Smooth muscle cell (in vitro differentiated cells): ENCODE measurements at regions not wholly inside any gene's neighbourhood (a gene's known extent, or its start where the extent isn't known, plus 50 kb on each side); places are given as distances from the start of the nearest gene placed in this dataset.
"Not testable (repeated sequence)": the region's sequence is repeated elsewhere in the genome, so short reads cannot be mapped to it uniquely, and the experiment has no call there.

Experiments
- DNase-seq: peaks from one replicate; lab custom pipeline; 2025; ENCODE audit not compliant: unreplicated experiment; lab: John Stamatoyannopoulos, UW
- H2AFZ ChIP-seq: fragments of 200-600 bp; sonication (generic); 2 replicates; pipeline ENCODE4 v1.6.0; 2016; ENCODE audit warnings: antibody characterized with exemption, low read depth, mild to moderate bottlenecking
- H3F3A ChIP-seq: fragments of 200-600 bp; sonication (generic); 2 replicates; pipeline ENCODE4 v1.6.0; 2017; ENCODE audit warnings: antibody characterized with exemption, low read depth
- H3K27ac ChIP-seq: fragments of 200-600 bp; sonication (generic); 2 replicates; pipeline ENCODE4 v1.5.1; 2016; ENCODE audit warnings: low read depth, mild to moderate bottlenecking
- H3K27me3 ChIP-seq: fragments of 200-600 bp; sonication (generic); 2 replicates; pipeline ENCODE4 v1.6.1; 2016; ENCODE audit warnings: low read depth, mild to moderate bottlenecking
- H3K36me3 ChIP-seq: fragments of 200-600 bp; sonication (generic); 2 replicates; pipeline ENCODE4 v1.5.1; 2016; ENCODE audit warnings: low read depth
- H3K4me1 ChIP-seq: fragments of 200-600 bp; sonication (generic); 2 replicates; pipeline ENCODE4 v1.5.1; 2016; ENCODE audit warnings: low read depth
- H3K4me2 ChIP-seq: fragments of 200-600 bp; sonication (generic); 2 replicates; pipeline ENCODE4 v1.6.0; 2016; ENCODE audit warnings: mild to moderate bottlenecking
- H3K4me3 ChIP-seq: fragments of 200-600 bp; sonication (generic); 2 replicates; pipeline ENCODE4 v1.5.1; 2016; ENCODE audit warnings: mild to moderate bottlenecking
- H3K79me2 ChIP-seq: fragments of 200-600 bp; sonication (generic); 2 replicates; pipeline ENCODE4 v1.6.0; 2016; ENCODE audit warnings: low read depth, mild to moderate bottlenecking
- H3K9ac ChIP-seq: fragments of 200-600 bp; sonication (generic); 2 replicates; pipeline ENCODE4 v1.6.0; 2016; ENCODE audit warnings: low read depth
- H3K9me3 ChIP-seq: fragments of 200-600 bp; sonication (generic); replicated peaks from 2 replicates; pipeline ENCODE4 v1.5.1; 2016; ENCODE audit warnings: low read depth
- H4K20me1 ChIP-seq: fragments of 200-600 bp; sonication (generic); 2 replicates; pipeline ENCODE4 v1.6.0; 2016; ENCODE audit warnings: low read depth
- CTCF ChIP-seq: fragments of 200-600 bp; sonication (generic); IDR thresholded peaks from 2 replicates; pipeline ENCODE4 v1.5.1; 2017; ENCODE audit warnings: borderline replicate concordance, mild to moderate bottlenecking, antibody characterized with exemption; ENCODE audit not compliant: insufficient read depth, poor library complexity, severe bottlenecking
- WGBS: methylation state at CpG from one replicate; pipeline ENCODE4 v1.1.7; 2016; ENCODE audit warnings: low lambda C conversion rate; 5-methylcytosine and 5-hydroxymethylcytosine counted together

DNA sequence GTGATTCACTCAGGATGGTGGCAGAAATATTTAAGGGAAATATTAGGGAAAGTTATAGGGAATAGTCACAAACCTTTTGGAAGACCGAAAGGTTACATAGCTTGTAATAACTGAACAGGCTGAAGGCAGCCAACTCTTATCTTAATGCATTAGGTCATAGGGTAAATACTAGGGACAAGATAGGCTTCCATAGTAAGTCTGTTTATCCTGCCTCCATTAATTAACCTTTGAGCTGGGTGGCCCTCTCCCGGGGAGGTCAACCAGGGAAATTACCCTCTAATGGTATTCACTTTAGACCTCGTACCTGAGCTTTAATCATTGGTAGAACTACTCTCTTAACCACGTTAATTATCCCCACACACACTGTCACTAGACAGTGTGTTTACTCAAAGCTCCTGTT is 981.8 kb downstream of the SLC16A7 start:
- H3K4me3 ChIP-seq, result no peak overlapping the region
- no peaks in the 10 kb centered on the region for H3K79me2 ChIP-seq
- H3K36me3 ChIP-seq, result no peaks in the 10 kb centered on the region
- WGBS, result 76% methylated on average over 4 of the region's 4 CpGs
- H3K27me3 ChIP-seq, result no peaks in the 10 kb centered on the region
- H2AFZ ChIP-seq, result no peak overlapping the region
- H3K4me2 ChIP-seq, result no peak overlapping the region
- no peak for TF ChIP-seq CTCF
- no peak overlapping the region for H3K27ac ChIP-seq
- no peaks in the 10 kb centered on the region for H3K9me3 ChIP-seq
- no peaks in the 10 kb centered on the region for H3F3A ChIP-seq
- H3K9ac ChIP-seq, result no peak overlapping the region
- H4K20me1 ChIP-seq, result no peaks in the 10 kb centered on the region
- no peaks in the 10 kb centered on the region for H3K4me1 ChIP-seq
- no peak for DNase-seq

DNA sequence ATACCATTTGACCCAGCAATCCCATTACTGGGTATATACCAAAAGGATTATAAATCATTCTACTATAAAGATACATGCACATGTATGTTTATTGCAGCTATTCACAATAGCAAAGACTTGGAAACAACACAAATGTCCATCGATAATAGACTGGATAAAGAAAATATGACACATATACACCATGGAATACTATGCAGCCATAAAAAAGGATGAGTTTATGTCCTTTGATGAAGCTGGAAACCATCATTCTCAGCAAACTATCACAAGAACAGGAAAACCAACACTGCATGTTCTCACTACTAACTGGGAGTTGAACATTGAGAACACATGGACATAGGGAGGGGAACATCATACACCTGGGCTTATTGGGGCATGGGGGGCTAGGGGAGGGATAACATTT is 991.8 kb downstream of the SLC16A7 start:
- not testable (repeated sequence) for H3K36me3 ChIP-seq, DNase-seq, H3K9ac ChIP-seq, H3K79me2 ChIP-seq, H3K27me3 ChIP-seq, H3F3A ChIP-seq, H3K27ac ChIP-seq, H3K4me1 ChIP-seq, H2AFZ ChIP-seq, H4K20me1 ChIP-seq, H3K4me2 ChIP-seq, H3K4me3 ChIP-seq, H3K9me3 ChIP-seq
- WGBS, result 68% methylated on average over 1 of the region's 1 CpG

GRCh38 chr12:60594035-60594711 is 998.3 kb downstream of the SLC16A7 start:
- no peaks in the 10 kb centered on the region for H3K36me3 ChIP-seq
- no peak overlapping the region for H3K4me3 ChIP-seq
- H3K9ac ChIP-seq, result no peak overlapping the region
- H3K9me3 ChIP-seq, result no peaks in the 10 kb centered on the region
- no peak for DNase-seq
- TF ChIP-seq CTCF, result no peak
- H3K79me2 ChIP-seq, result no peaks in the 10 kb centered on the region
- no peak overlapping the region for H2AFZ ChIP-seq
- no peaks in the 10 kb centered on the region for H3K27me3 ChIP-seq
- no peak overlapping the region for H3K4me2 ChIP-seq
- H3K27ac ChIP-seq, result no peak overlapping the region
- WGBS, result 91% methylated on average over 13 of the region's 13 CpGs
- no peaks in the 10 kb centered on the region for H3F3A ChIP-seq
- no peaks in the 10 kb centered on the region for H4K20me1 ChIP-seq
- no peaks in the 10 kb centered on the region for H3K4me1 ChIP-seq

DNA sequence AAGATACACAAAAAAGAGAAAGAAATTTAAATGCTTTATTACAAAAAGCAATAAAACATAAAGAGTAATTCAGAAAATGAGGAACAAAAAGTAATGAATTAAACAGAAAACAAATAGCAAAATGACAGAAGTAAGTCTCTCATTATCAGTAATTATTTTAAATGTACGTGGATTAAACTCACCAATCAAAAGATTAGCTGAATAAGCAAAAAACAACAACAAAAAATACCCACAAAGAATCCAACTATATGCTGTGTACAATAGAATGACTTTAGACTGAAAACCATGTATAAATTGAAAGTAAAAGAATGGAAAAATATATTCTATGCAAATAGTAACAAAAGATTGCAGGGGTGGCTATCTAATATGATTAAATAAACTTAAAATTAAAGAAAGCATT is 1006.8 kb downstream of the SLC16A7 start:
- H3K27ac ChIP-seq, result no peak overlapping the region
- H3K36me3 ChIP-seq, result no peaks in the 10 kb centered on the region
- WGBS, result 74% methylated on average over 1 of the region's 1 CpG
- H2AFZ ChIP-seq, result no peak overlapping the region
- no peaks in the 10 kb centered on the region for H3K27me3 ChIP-seq
- DNase-seq, result no peak
- H3K79me2 ChIP-seq, result no peaks in the 10 kb centered on the region
- no peak overlapping the region for H3K9ac ChIP-seq
- no peak for TF ChIP-seq CTCF
- no peaks in the 10 kb centered on the region for H3F3A ChIP-seq
- no peaks in the 10 kb centered on the region for H3K4me1 ChIP-seq
- H3K9me3 ChIP-seq, result peaks cover 11% of the 10 kb centered on the region
- no peak overlapping the region for H3K4me3 ChIP-seq
- H4K20me1 ChIP-seq, result no peaks in the 10 kb centered on the region
- H3K4me2 ChIP-seq, result no peak overlapping the region

GRCh38 chr12:60603475-60603874 is 1007.6 kb downstream of the SLC16A7 start:
- H2AFZ ChIP-seq, H3K4me2 ChIP-seq, H3K36me3 ChIP-seq, H3F3A ChIP-seq, H3K27ac ChIP-seq, H3K27me3 ChIP-seq, H3K4me1 ChIP-seq, H3K9ac ChIP-seq, H4K20me1 ChIP-seq, DNase-seq, H3K79me2 ChIP-seq, H3K4me3 ChIP-seq: not testable (repeated sequence)
- WGBS, result 77% methylated on average over 5 of the region's 5 CpGs
- peaks cover 11% of the 10 kb centered on the region for H3K9me3 ChIP-seq
